Prostate gland (tissue), 2 donors: ENCODE measurements at regions not wholly inside any gene's neighbourhood (a gene's known extent, or its start where the extent isn't known, plus 50 kb on each side); places are given as distances from the start of the nearest gene placed in this dataset.

Experiments used
- POLR2AphosphoS5 ChIP-seq: sonication (generic); formaldehyde crosslinking; IDR thresholded peaks from one replicate; pipeline ENCODE4 v1.6.1; 2017; ENCODE audit warnings: antibody characterized with exemption
- TF ChIP-seq, protein P1 (sequence below), 4 experiments: fragments of 200-600 bp in 2 of 4; fragments of 450-650 bp in 2 of 4; sonication (generic) in 2 of 4; IDR thresholded peaks; 1 replicate in 3 of 4; 2 replicates in 1 of 4; pipeline ENCODE4 v1.5.1; 2016 to 2019; ENCODE audit warnings: antibody characterized with exemption in 4 of 4, mild to moderate bottlenecking in 2 of 4, moderate library complexity in 2 of 4

DNA sequence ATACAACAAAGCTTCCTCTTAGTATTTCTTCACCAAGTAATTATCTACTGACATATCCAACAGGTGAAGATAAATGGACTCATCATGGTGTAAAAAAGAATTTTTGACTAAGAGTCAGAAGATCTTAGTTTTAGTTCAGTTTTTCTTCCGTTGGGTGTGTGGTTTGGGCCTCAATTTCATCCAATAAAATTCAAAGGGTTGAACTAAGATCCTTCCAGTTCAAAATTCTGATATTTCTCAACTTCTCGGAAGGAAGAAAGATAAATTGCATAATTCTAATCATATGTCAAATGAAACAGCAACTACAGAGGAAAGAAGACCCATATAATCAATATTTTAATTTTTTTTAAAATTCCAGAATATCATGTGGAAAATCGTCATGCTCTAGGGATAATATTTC lies 192.7 kb downstream of the SPRY1 start:
- TF ChIP-seq, protein P1, sequence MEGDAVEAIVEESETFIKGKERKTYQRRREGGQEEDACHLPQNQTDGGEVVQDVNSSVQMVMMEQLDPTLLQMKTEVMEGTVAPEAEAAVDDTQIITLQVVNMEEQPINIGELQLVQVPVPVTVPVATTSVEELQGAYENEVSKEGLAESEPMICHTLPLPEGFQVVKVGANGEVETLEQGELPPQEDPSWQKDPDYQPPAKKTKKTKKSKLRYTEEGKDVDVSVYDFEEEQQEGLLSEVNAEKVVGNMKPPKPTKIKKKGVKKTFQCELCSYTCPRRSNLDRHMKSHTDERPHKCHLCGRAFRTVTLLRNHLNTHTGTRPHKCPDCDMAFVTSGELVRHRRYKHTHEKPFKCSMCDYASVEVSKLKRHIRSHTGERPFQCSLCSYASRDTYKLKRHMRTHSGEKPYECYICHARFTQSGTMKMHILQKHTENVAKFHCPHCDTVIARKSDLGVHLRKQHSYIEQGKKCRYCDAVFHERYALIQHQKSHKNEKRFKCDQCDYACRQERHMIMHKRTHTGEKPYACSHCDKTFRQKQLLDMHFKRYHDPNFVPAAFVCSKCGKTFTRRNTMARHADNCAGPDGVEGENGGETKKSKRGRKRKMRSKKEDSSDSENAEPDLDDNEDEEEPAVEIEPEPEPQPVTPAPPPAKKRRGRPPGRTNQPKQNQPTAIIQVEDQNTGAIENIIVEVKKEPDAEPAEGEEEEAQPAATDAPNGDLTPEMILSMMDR (IDR thresholded peaks at IDR 0.05), result no peak
- TF ChIP-seq POLR2AphosphoS5, result no peak
